ENCODE measurements at regions not wholly inside any gene's neighbourhood (a gene's known extent, or its start where the extent isn't known, plus 50 kb on each side); places are given as distances from the start of the nearest gene placed in this dataset. TPM values are rescaled to one million over a fixed set of nuclear protein-coding genes. Genes with fewer than 3 reads are reported as not detected.

Small RNA genes in the stretch of these regions (small RNA-seq; reads per million reads assigned to genes)
- not detected for gene RN7SL214P (ENCODE audit: insufficient read depth)

All from H1 (cell line).